Cardiac muscle cell (in vitro differentiated cells and primary cell): ENCODE measurements at regions not wholly inside any gene's neighbourhood (a gene's known extent, or its start where the extent isn't known, plus 50 kb on each side); places are given as distances from the start of the nearest gene placed in this dataset.

Source experiments
- DNase-seq, 2 donors: peaks; one replicate each; pipeline versions ENCODE4 v3.0.0 to v3.0.0-alpha.2; 2010 to 2017; ENCODE audit warnings: low read depth in 1 of 2, low spot score in 1 of 2
- H3K27ac ChIP-seq: fragments of 200-600 bp; sonication (generic); 2 replicates; pipeline ENCODE4 v1.5.1; 2016
- H3K27me3 ChIP-seq: fragments of 200-600 bp; sonication (generic); 2 replicates; pipeline ENCODE4 v1.6.0; 2016; ENCODE audit warnings: control low read depth
- H3K36me3 ChIP-seq: fragments of 200-600 bp; sonication (generic); 2 replicates; pipeline ENCODE4 v1.5.1; 2016; ENCODE audit warnings: control low read depth
- H3K4me1 ChIP-seq: fragments of 200-600 bp; sonication (generic); 2 replicates; pipeline ENCODE4 v1.8.1; 2017; ENCODE audit warnings: low read depth, mild to moderate bottlenecking, mixed run types
- H3K4me3 ChIP-seq: fragments of 200-600 bp; sonication (generic); 2 replicates; pipeline ENCODE4 v1.5.1; 2016; ENCODE audit warnings: mild to moderate bottlenecking
- H3K9me3 ChIP-seq: fragments of 200-600 bp; sonication (generic); 2 replicates; pipeline ENCODE4 v1.5.1; 2017; ENCODE audit warnings: low read depth, mild to moderate bottlenecking, control low read depth
- CTCF ChIP-seq: IDR thresholded peaks from 2 replicates; pipeline ENCODE4 v1.5.1; 2012; ENCODE audit warnings: low read depth, mild to moderate bottlenecking, low read length

GRCh38 chr3:194824701-194825111 lies 139.0 kb downstream of the FAM43A start:
- Histone ChIP-seq H3K9me3 (no peaks in the 10 kb centered on the region), H3K4me1 (peaks cover 23% of the 10 kb centered on the region), H3K27me3 (no peaks in the 10 kb centered on the region), H3K27ac (peak overlapping the region; percentile 61), H3K36me3 (no peaks in the 10 kb centered on the region), H3K4me3 (no peak overlapping the region)
- no peak for TF ChIP-seq CTCF
- peak; percentile 39 to 79 for DNase-seq

- Histone ChIP-seq H3K36me3 (no peaks in the 10 kb centered on the region), H3K4me3 (no peak overlapping the region), H3K27ac (no peak overlapping the region), H3K4me1 (peaks cover 23% of the 10 kb centered on the region), H3K9me3 (no peaks in the 10 kb centered on the region), H3K27me3 (no peaks in the 10 kb centered on the region)
- no peak for TF ChIP-seq CTCF
- DNase-seq: no peak
These were observed 140.9 kb downstream of the FAM43A start for GRCh38 chr3:194826594-194826993.

GRCh38 chr3:194827486-194827885 lies 141.8 kb downstream of the FAM43A start:
- peaks cover 23% of the 10 kb centered on the region for H3K4me1 ChIP-seq
- H3K27me3 ChIP-seq: no peaks in the 10 kb centered on the region
- no peaks in the 10 kb centered on the region for H3K9me3 ChIP-seq
- no peak overlapping the region for H3K27ac ChIP-seq
- H3K4me3 ChIP-seq: no peak overlapping the region
- DNase-seq: no peak
- TF ChIP-seq CTCF: no peak
- no peaks in the 10 kb centered on the region for H3K36me3 ChIP-seq

- H3K4me1 ChIP-seq: peaks cover 23% of the 10 kb centered on the region
- H3K36me3 ChIP-seq: no peaks in the 10 kb centered on the region
- H3K27me3 ChIP-seq: no peaks in the 10 kb centered on the region
- H3K27ac ChIP-seq: no peak overlapping the region
- TF ChIP-seq CTCF: no peak
- H3K4me3 ChIP-seq: no peak overlapping the region
- H3K9me3 ChIP-seq: no peaks in the 10 kb centered on the region
- DNase-seq: no peak
These were observed 142.4 kb downstream of the FAM43A start for GRCh38 chr3:194828116-194828515.

- TF ChIP-seq CTCF: no peak
- no peak overlapping the region for H3K27ac ChIP-seq
- H3K4me3 ChIP-seq: no peak overlapping the region
- no peaks in the 10 kb centered on the region for H3K36me3 ChIP-seq
- no peaks in the 10 kb centered on the region for H3K27me3 ChIP-seq
- no peaks in the 10 kb centered on the region for H3K9me3 ChIP-seq
- DNase-seq: no peak
- peaks cover 15% of the 10 kb centered on the region for H3K4me1 ChIP-seq
These were observed 143.2 kb downstream of the FAM43A start for GRCh38 chr3:194828926-194829325.

GRCh38 chr3:194830401-194830800 lies 144.7 kb downstream of the FAM43A start:
- no peaks in the 10 kb centered on the region for H3K9me3 ChIP-seq
- H3K4me3 ChIP-seq: no peak overlapping the region
- peaks cover 2% of the 10 kb centered on the region for H3K4me1 ChIP-seq
- H3K36me3 ChIP-seq: no peaks in the 10 kb centered on the region
- TF ChIP-seq CTCF: no peak
- no peaks in the 10 kb centered on the region for H3K27me3 ChIP-seq
- no peak for DNase-seq
- no peak overlapping the region for H3K27ac ChIP-seq
